ENCODE measurements at regions not wholly inside any gene's neighbourhood (a gene's known extent, or its start where the extent isn't known, plus 50 kb on each side); places are given as distances from the start of the nearest gene placed in this dataset.

DNA sequence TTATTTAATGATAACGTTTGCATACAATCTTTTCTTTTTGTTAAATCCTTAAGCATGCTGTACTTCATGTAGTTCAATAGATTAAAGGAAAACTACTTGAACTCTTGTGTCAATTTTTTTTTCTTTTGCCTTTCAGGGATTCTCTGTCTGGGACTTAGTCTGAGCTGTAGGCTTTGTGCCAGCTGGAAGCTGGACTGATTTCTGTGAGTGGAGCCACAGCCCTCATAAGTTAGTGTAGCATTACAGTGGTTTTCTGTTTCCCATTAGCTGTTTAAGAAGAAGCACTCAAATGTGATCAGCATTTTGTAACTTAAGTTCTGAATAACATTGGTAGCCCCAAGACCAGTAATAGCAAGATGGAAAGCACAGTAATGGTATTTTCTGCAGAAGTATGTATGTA is 330.6 kb upstream of the MEF2C start:
- no peak for DNase-seq (ENCODE audit: extremely low spot score, unreplicated experiment)
- H3K27ac Mint-ChIP-seq (ENCODE audit: unreplicated experiment) = no peak overlapping the region
- peaks cover 5% of the 10 kb centered on the region for H3K9me3 Mint-ChIP-seq (ENCODE audit: unreplicated experiment)
- H3K4me3 Mint-ChIP-seq (ENCODE audit: unreplicated experiment) = no peak overlapping the region
- no peaks in the 10 kb centered on the region for H3K27me3 Mint-ChIP-seq (ENCODE audit: unreplicated experiment)
- TF ChIP-seq, protein P1, sequence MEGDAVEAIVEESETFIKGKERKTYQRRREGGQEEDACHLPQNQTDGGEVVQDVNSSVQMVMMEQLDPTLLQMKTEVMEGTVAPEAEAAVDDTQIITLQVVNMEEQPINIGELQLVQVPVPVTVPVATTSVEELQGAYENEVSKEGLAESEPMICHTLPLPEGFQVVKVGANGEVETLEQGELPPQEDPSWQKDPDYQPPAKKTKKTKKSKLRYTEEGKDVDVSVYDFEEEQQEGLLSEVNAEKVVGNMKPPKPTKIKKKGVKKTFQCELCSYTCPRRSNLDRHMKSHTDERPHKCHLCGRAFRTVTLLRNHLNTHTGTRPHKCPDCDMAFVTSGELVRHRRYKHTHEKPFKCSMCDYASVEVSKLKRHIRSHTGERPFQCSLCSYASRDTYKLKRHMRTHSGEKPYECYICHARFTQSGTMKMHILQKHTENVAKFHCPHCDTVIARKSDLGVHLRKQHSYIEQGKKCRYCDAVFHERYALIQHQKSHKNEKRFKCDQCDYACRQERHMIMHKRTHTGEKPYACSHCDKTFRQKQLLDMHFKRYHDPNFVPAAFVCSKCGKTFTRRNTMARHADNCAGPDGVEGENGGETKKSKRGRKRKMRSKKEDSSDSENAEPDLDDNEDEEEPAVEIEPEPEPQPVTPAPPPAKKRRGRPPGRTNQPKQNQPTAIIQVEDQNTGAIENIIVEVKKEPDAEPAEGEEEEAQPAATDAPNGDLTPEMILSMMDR (IDR thresholded peaks at IDR 0.05) = no peak
- peaks cover 6% of the 10 kb centered on the region for H3K4me1 Mint-ChIP-seq (ENCODE audit: unreplicated experiment)
- no peaks in the 10 kb centered on the region for H3K36me3 Mint-ChIP-seq (ENCODE audit: unreplicated experiment)

DNA sequence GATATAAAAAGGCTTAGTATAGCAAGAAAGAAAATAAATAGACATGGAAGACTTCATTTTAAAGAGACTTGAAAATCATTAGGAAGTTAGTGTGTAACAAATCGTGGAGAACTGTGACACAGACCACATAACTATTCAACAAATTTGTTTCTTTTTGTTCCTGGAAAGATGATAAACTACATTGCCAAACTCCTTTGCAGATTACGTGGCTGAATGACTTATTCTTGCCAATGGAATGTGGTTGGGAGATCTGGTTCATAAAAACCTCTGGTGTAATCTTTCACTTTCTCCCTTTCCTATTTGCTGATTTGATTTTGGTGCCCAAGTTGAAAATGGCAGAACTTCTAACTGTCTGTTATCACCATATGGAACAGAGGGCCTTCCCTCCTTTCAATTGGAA is 328.9 kb upstream of the MEF2C start:
- H3K27ac Mint-ChIP-seq (ENCODE audit: unreplicated experiment) = no peak overlapping the region
- TF ChIP-seq, protein P1 (IDR thresholded peaks at IDR 0.05) = no peak
- peaks cover 6% of the 10 kb centered on the region for H3K4me1 Mint-ChIP-seq (ENCODE audit: unreplicated experiment)
- peaks cover 3% of the 10 kb centered on the region for H3K9me3 Mint-ChIP-seq (ENCODE audit: unreplicated experiment)
- H3K36me3 Mint-ChIP-seq (ENCODE audit: unreplicated experiment) = no peaks in the 10 kb centered on the region
- no peak overlapping the region for H3K4me3 Mint-ChIP-seq (ENCODE audit: unreplicated experiment)
- DNase-seq (ENCODE audit: extremely low spot score, unreplicated experiment) = no peak
- H3K27me3 Mint-ChIP-seq (ENCODE audit: unreplicated experiment) = no peaks in the 10 kb centered on the region

DNA sequence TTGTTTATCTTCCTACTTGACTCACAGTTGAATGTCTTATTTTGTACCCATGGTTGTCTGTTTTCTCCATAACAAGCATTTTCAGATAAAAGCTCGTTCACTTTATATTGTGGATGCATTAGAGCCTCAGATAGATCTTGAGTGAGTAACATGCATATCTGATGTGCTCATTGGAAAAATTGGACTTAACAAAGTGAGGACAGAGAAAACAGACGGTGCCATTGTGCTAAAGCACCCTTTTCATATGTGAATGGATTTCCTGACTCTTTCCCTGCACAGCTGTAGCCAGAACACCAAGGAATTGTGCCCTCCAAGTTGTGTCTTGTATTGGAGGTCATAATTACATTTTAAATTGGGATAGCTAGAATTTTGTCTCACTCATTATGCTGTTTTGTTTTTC is 325.8 kb upstream of the MEF2C start:
- DNase-seq (ENCODE audit: extremely low spot score, unreplicated experiment) = no peak
- TF ChIP-seq, protein P1 (IDR thresholded peaks at IDR 0.05) = no peak
- H3K4me3 Mint-ChIP-seq (ENCODE audit: unreplicated experiment) = no peak overlapping the region
- no peak overlapping the region for H3K27ac Mint-ChIP-seq (ENCODE audit: unreplicated experiment)
- H3K36me3 Mint-ChIP-seq (ENCODE audit: unreplicated experiment) = no peaks in the 10 kb centered on the region
- no peaks in the 10 kb centered on the region for H3K27me3 Mint-ChIP-seq (ENCODE audit: unreplicated experiment)
- H3K9me3 Mint-ChIP-seq (ENCODE audit: unreplicated experiment) = no peaks in the 10 kb centered on the region
- peaks cover 19% of the 10 kb centered on the region for H3K4me1 Mint-ChIP-seq (ENCODE audit: unreplicated experiment)

DNA sequence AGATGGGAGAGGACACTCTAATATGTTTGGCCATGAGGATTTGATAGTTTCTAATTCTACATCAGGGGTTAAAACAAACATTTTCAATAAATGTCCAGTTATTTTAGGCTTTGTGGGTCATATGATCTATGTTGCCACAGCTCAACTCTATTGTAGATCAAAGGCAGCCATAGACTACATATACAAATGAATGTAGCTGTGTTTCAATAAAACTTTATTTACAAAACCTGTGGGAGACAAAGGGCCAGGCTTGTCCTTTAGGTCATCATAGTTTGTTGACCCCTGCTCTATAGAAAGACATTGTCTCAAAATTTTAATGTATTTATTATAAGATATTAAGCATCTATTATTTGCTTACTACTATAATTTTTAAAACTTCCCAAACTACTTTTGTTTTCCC is 325.4 kb upstream of the MEF2C start:
- Mint-ChIP-seq H3K27ac (ENCODE audit: unreplicated experiment) (no peak overlapping the region), H3K36me3 (ENCODE audit: unreplicated experiment) (no peaks in the 10 kb centered on the region), H3K4me1 (ENCODE audit: unreplicated experiment) (peaks cover 14% of the 10 kb centered on the region), H3K4me3 (ENCODE audit: unreplicated experiment) (no peak overlapping the region), H3K27me3 (ENCODE audit: unreplicated experiment) (no peaks in the 10 kb centered on the region), H3K9me3 (ENCODE audit: unreplicated experiment) (no peaks in the 10 kb centered on the region)
- DNase-seq (ENCODE audit: extremely low spot score, unreplicated experiment) = no peak
- TF ChIP-seq, protein P1 (IDR thresholded peaks at IDR 0.05) = no peak

DNA sequence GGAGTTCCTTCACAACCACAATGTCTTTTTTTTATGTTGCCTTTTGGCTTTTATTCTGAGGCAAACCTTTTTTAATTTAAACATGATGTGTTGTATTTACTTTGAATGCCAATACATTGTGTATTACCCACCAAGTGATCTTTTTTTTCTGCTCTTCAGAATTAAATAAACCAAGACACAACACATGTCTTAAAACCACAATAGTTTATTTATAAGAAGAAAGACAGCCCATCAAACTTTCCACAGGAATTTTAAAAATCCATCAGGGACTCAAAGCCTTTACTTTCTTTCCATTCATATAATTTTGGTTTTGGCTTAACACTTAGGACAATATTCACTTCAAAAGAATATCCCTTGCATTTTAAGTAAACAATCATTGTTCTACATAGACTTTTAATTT is 321.8 kb upstream of the MEF2C start:
- TF ChIP-seq, protein P1 (IDR thresholded peaks at IDR 0.05) = no peak
- Mint-ChIP-seq H3K27ac (ENCODE audit: unreplicated experiment) (peak overlapping the region; percentile 0), H3K9me3 (ENCODE audit: unreplicated experiment) (peaks cover 9% of the 10 kb centered on the region), H3K36me3 (ENCODE audit: unreplicated experiment) (no peaks in the 10 kb centered on the region), H3K4me1 (ENCODE audit: unreplicated experiment) (peaks cover 13% of the 10 kb centered on the region), H3K27me3 (ENCODE audit: unreplicated experiment) (no peaks in the 10 kb centered on the region), H3K4me3 (ENCODE audit: unreplicated experiment) (no peak overlapping the region)
- no peak for DNase-seq (ENCODE audit: extremely low spot score, unreplicated experiment)
